Sigmoid colon (tissue), 3 donors: ENCODE measurements at regions not wholly inside any gene's neighbourhood (a gene's known extent, or its start where the extent isn't known, plus 50 kb on each side); places are given as distances from the start of the nearest gene placed in this dataset.

Experiments
- POLR2A ChIP-seq, 2 donors: fragments of 450-650 bp; IDR thresholded peaks; one replicate each; pipeline ENCODE4 v1.6.1; 2016; ENCODE audit warnings: antibody characterized with exemption in 2 of 2, mild to moderate bottlenecking in 2 of 2, moderate library complexity in 2 of 2
- TF ChIP-seq, protein P1 (sequence below), 4 experiments: fragments of 450-650 bp in 3 of 4; fragments of 200-600 bp in 1 of 4; IDR thresholded peaks; one replicate each; pipeline ENCODE4 v1.5.1; 2016 to 2019; ENCODE audit warnings: antibody characterized with exemption in 4 of 4, mild to moderate bottlenecking in 3 of 4, moderate library complexity in 2 of 4

DNA sequence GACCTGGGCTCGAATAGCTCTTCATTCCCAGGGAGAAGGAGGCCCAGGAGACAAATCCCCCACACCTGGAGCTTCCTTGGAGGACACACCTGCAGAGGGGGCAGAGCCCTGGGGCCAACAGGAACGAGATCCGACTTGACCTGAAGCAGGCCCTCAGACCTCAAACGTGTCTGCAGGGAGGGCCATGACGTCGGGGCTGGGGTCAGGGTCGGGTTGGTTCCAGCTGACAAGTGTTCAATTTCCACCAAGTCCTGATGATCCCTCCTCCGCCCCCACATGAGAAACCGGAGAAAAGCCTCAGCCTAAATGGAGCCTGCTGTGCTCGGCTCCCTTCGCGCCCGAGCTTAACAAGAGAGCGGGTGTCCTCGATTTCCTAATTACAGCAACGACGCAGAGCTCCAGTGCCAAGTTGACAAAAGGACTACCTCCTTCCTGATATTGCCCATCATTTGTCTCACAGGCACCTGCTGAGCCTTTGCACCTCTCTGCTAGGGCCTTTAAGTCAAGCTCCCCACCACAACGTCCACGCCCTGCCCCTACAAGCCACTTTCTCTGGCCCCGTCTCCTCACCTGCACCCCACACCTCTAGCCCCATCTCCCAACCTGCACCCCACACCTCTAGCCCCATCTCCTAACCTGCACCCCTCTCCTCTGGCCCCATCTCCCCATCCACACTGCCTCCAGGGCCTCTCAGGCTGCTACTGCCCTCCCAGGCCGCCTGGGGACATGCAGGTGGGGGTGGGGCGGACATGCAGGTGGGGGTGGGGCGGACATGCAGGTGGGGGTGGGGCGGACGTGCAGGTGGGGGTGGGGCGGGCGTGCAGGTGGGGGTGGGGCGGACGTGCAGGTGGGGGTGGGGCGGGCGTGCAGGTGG, 519.4 kb downstream of the GLRX3 start:
- no peak for TF ChIP-seq POLR2A (IDR thresholded peaks at IDR 0.05)
- TF ChIP-seq, protein P1, sequence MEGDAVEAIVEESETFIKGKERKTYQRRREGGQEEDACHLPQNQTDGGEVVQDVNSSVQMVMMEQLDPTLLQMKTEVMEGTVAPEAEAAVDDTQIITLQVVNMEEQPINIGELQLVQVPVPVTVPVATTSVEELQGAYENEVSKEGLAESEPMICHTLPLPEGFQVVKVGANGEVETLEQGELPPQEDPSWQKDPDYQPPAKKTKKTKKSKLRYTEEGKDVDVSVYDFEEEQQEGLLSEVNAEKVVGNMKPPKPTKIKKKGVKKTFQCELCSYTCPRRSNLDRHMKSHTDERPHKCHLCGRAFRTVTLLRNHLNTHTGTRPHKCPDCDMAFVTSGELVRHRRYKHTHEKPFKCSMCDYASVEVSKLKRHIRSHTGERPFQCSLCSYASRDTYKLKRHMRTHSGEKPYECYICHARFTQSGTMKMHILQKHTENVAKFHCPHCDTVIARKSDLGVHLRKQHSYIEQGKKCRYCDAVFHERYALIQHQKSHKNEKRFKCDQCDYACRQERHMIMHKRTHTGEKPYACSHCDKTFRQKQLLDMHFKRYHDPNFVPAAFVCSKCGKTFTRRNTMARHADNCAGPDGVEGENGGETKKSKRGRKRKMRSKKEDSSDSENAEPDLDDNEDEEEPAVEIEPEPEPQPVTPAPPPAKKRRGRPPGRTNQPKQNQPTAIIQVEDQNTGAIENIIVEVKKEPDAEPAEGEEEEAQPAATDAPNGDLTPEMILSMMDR (IDR thresholded peaks at IDR 0.05) = no peak
